Skeletal muscle tissue (tissue), 3 donors: ENCODE measurements at regions not wholly inside any gene's neighbourhood (a gene's known extent, or its start where the extent isn't known, plus 50 kb on each side); places are given as distances from the start of the nearest gene placed in this dataset.
"Not testable (repeated sequence)": the region's sequence is repeated elsewhere in the genome, so short reads cannot be mapped to it uniquely, and the experiment has no call there.

Experiments
- H3K27ac ChIP-seq: one replicate; pipeline ENCODE4 v1.7.0; 2013; ENCODE audit warnings: mild to moderate bottlenecking, low read depth, low read length, inconsistent platforms
- H3K27me3 ChIP-seq, 3 donors: one replicate each; pipeline ENCODE4 v1.7.0; 2013; ENCODE audit warnings: low read length in 3 of 3; ENCODE audit not compliant: control insufficient read depth in 3 of 3, insufficient read depth in 3 of 3
- H3K36me3 ChIP-seq, 3 donors: one replicate each; pipeline ENCODE4 v1.7.0; 2013; ENCODE audit warnings: low read length in 3 of 3; ENCODE audit not compliant: control insufficient read depth in 3 of 3, insufficient read depth in 3 of 3
- H3K4me1 ChIP-seq, 3 donors: one replicate each; pipeline ENCODE4 v1.7.0; 2013; ENCODE audit warnings: low read length in 3 of 3, mild to moderate bottlenecking in 3 of 3; ENCODE audit not compliant: control insufficient read depth in 3 of 3, insufficient read depth in 3 of 3
- H3K4me3 ChIP-seq, 3 donors: one replicate each; pipeline ENCODE4 v1.7.0; 2013; ENCODE audit warnings: low read length in 3 of 3
- H3K9ac ChIP-seq, 3 donors: one replicate each; pipeline ENCODE4 v1.7.0; 2013; ENCODE audit warnings: low read length in 3 of 3, mild to moderate bottlenecking in 3 of 3, moderate library complexity in 2 of 3, low read depth in 1 of 3
- H3K9me3 ChIP-seq, 3 donors: one replicate each; pipeline ENCODE4 v1.7.0; 2013; ENCODE audit warnings: low read length in 3 of 3; ENCODE audit not compliant: control insufficient read depth in 3 of 3
- donor health status: Osteomylitis.

DNA sequence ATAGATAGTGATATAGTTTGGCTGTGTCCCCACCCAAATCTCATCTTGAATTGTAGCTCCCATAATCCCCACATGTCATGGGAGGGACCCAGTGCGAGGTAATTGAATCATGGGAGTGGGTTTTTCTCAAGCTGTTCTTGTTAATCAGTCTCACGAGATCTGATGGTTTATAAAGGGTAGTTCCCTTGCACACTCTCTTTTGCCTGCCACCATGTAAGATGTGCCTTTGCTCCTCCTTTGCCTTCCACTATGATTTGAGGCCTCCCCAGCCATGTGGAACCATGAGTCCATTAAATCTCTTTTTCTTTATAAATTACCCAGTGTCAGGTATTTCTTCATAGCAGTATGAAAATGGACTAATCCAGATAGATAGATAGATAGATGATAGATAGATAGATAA is 73.8 kb upstream of the NFASC start:
- H3K36me3 ChIP-seq, H3K27ac ChIP-seq, H3K9me3 ChIP-seq, H3K4me1 ChIP-seq, H3K4me3 ChIP-seq, H3K9ac ChIP-seq: not testable (repeated sequence)
- peaks cover 2 to 16% (median 15%) of the 10 kb centered on the region in 3 donors for H3K27me3 ChIP-seq

DNA sequence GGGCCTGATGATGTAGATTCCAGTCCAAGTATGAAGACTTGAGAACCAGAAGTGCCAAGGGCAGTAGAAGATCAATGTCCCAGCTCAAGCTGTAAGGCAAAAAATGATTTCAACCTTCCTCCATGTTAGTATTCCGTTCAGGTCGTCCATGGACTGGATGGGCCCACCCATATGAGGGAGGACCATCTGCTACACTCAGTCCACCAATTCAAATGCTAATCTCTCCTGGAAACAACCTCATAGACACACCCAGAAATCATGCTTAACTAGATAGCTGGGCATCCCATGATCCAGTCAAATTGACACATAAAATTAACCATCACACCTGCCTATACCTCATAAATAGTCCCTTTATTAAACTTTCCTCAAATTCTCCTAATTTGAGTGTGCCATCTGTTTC is 73.3 kb upstream of the NFASC start:
- H3K36me3 ChIP-seq: no peaks in the 10 kb centered on the region
- H3K9ac ChIP-seq: no peak overlapping the region
- no peak overlapping the region for H3K27ac ChIP-seq
- no peaks in the 10 kb centered on the region for H3K4me1 ChIP-seq
- no peaks in the 10 kb centered on the region for H3K9me3 ChIP-seq
- H3K4me3 ChIP-seq: no peak overlapping the region
- peaks cover 0 to 13% (median 13%) of the 10 kb centered on the region in 3 donors for H3K27me3 ChIP-seq

- H3K9me3 ChIP-seq: no peaks in the 10 kb centered on the region
- no peaks in the 10 kb centered on the region for H3K36me3 ChIP-seq
- H3K4me3 ChIP-seq: no peak overlapping the region
- no peak overlapping the region for H3K9ac ChIP-seq
- H3K27ac ChIP-seq: no peak overlapping the region
- no peaks in the 10 kb centered on the region for H3K4me1 ChIP-seq
- H3K27me3 ChIP-seq: peaks cover 0 to 6% (median 6%) of the 10 kb centered on the region in 3 donors
Measured at GRCh38 chr1:204799630-204800029, 71.0 kb upstream of the NFASC start.

DNA sequence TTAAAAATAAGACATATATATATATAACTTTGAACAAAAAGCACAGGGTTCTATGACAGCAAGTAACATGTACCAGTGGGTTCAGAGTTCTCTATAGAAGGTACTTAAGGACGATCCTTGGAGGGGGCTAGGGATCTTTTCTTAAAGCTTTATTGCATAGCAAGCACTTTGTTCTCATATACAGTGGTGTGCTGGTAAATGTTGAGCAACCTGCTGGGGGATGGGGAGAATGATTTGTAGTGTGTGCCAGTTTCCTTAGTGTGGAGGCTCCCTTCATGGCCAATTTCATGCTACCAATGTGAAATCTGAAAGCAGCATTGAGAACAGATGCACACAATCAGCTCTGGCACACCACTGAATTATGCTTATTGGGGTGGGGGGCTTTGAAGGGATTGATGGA is 69.5 kb upstream of the NFASC start:
- Histone ChIP-seq H3K27ac (no peak overlapping the region), H3K36me3 (no peaks in the 10 kb centered on the region), H3K9me3 (no peaks in the 10 kb centered on the region), H3K9ac (no peak overlapping the region), H3K4me3 (no peak overlapping the region), H3K27me3 (peaks cover 0 to 6% (median 0%) of the 10 kb centered on the region in 3 donors), H3K4me1 (no peaks in the 10 kb centered on the region)

- H3K4me1 ChIP-seq: peaks cover 0 to 4% (median 0%) of the 10 kb centered on the region in 3 donors
- H3K4me3 ChIP-seq: no peak overlapping the region
- H3K27me3 ChIP-seq: peaks cover 0 to 6% (median 0%) of the 10 kb centered on the region in 3 donors
- H3K9ac ChIP-seq: no peak overlapping the region
- H3K9me3 ChIP-seq: no peaks in the 10 kb centered on the region
- no peak overlapping the region for H3K27ac ChIP-seq
- no peaks in the 10 kb centered on the region for H3K36me3 ChIP-seq
Measured at GRCh38 chr1:204802401-204803175, 68.1 kb upstream of the NFASC start.

GRCh38 chr1:204803607-204804006 is 67.1 kb upstream of the NFASC start:
- no peaks in the 10 kb centered on the region for H3K9me3 ChIP-seq
- H3K36me3 ChIP-seq: no peaks in the 10 kb centered on the region
- no peak overlapping the region for H3K27ac ChIP-seq
- H3K4me1 ChIP-seq: peaks cover 0 to 4% (median 0%) of the 10 kb centered on the region in 3 donors
- no peak overlapping the region for H3K4me3 ChIP-seq
- peaks cover 0 to 6% (median 0%) of the 10 kb centered on the region in 3 donors for H3K27me3 ChIP-seq
- no peak overlapping the region for H3K9ac ChIP-seq

- Histone ChIP-seq H3K27ac (no peak overlapping the region), H3K4me1 (peaks cover 0 to 4% (median 0%) of the 10 kb centered on the region in 3 donors), H3K9me3 (no peaks in the 10 kb centered on the region), H3K4me3 (peak overlapping the region; percentile 61 to 72 (median 67)), H3K36me3 (no peaks in the 10 kb centered on the region), H3K9ac (peak overlapping the region in 1 of 3 donors; percentile 45), H3K27me3 (no peaks in the 10 kb centered on the region)
Measured at GRCh38 chr1:204806943-204807687, 63.5 kb upstream of the NFASC start.

- H3K9ac ChIP-seq: no peak overlapping the region
Measured at GRCh38 chr1:204809488-204809887, 61.2 kb upstream of the NFASC start.

DNA sequence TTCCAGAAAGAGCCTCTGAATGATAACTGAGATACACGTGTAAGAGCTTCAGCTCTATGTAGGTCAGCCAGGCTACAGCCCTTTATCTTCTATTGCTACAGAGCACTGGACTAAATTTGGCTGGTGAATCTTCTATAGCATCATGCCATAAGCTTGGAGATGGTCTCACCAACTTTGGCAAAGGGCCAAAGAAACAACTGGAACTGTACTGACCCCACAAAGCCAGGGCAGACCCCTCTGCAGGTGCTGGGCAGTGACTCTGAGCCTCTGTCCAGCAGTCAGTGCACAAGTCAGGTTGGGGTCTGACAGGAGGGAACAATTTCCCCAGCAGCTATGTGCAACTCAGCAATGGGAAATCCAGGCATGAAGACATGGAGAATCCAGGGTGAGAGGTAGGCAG is 57.8 kb upstream of the NFASC start:
- Histone ChIP-seq H3K27ac (no peak overlapping the region), H3K4me3 (no peak overlapping the region), H3K9ac (no peak overlapping the region)

More at GRCh38 chr1:204809488-204809887, 61.2 kb upstream of the NFASC start:
- Histone ChIP-seq H3K36me3 (no peaks in the 10 kb centered on the region), H3K27me3 (no peaks in the 10 kb centered on the region), H3K9me3 (no peaks in the 10 kb centered on the region), H3K4me1 (peaks cover 8 to 18% (median 15%) of the 10 kb centered on the region in 3 donors), H3K27ac (no peak overlapping the region), H3K4me3 (no peak overlapping the region)

DNA sequence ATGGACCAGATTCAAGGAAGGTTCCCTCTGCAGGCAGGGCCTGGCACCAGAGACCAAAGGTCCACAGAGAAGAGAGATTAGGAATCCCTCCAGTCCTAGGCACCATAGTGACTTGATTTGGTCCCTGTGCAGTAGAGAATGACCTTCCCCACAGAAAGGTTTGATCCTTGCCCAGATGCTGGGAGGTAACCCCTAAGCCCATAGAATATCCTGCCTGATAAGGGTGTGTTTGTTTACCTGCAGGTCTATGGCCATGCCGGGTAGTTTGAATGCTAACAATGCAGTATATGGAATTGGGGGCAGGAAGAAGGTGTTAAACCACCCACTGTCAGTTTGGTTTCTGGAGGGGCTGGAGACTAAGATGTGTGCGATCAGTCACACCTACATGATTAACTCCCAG is 57.1 kb upstream of the NFASC start:
- Histone ChIP-seq H3K4me3 (no peak overlapping the region), H3K4me1 (peaks cover 8 to 23% (median 15%) of the 10 kb centered on the region in 3 donors), H3K27me3 (no peaks in the 10 kb centered on the region), H3K9ac (no peak overlapping the region), H3K36me3 (no peaks in the 10 kb centered on the region), H3K27ac (no peak overlapping the region), H3K9me3 (no peaks in the 10 kb centered on the region)

More for the DNA sequence above, 57.8 kb upstream of the NFASC start:
- H3K4me1 ChIP-seq: peaks cover 8 to 23% (median 15%) of the 10 kb centered on the region in 3 donors
- no peaks in the 10 kb centered on the region for H3K27me3 ChIP-seq
- H3K9me3 ChIP-seq: no peaks in the 10 kb centered on the region
- H3K36me3 ChIP-seq: no peaks in the 10 kb centered on the region
